ENCODE measurements at regions not wholly inside any gene's neighbourhood (a gene's known extent, or its start where the extent isn't known, plus 50 kb on each side); places are given as distances from the start of the nearest gene placed in this dataset.

GRCh38 chr2:173599821-173600359 lies 245.2 kb downstream of the CDCA7 start:
- TF ChIP-seq GATA1 (IDR thresholded peaks at IDR 0.05; ENCODE audit: low read depth, low read length) (no peak), POLR2A (IDR thresholded peaks at IDR 0.05; ENCODE audit: low read length) (no peak)

GRCh38 chr2:173602153-173602795 lies 247.6 kb downstream of the CDCA7 start:
- TF ChIP-seq GATA1 (IDR thresholded peaks at IDR 0.05; ENCODE audit: low read depth, low read length) (no peak), POLR2A (IDR thresholded peaks at IDR 0.05; ENCODE audit: low read length) (no peak)
- no peak for DNase-seq

More at GRCh38 chr2:173599821-173600359, 245.2 kb downstream of the CDCA7 start:
- DNase-seq = no peak

GRCh38 chr2:173605994-173606393 lies 251.3 kb downstream of the CDCA7 start:
- no peak for DNase-seq
- TF ChIP-seq GATA1 (IDR thresholded peaks at IDR 0.05; ENCODE audit: low read depth, low read length) (no peak), POLR2A (IDR thresholded peaks at IDR 0.05; ENCODE audit: low read length) (no peak)

GRCh38 chr2:173606619-173607248 lies 252.1 kb downstream of the CDCA7 start:
- TF ChIP-seq GATA1 (IDR thresholded peaks at IDR 0.05; ENCODE audit: low read depth, low read length) = no peak
- TF ChIP-seq POLR2A (IDR thresholded peaks at IDR 0.05; ENCODE audit: low read length) = no peak
- no peak for DNase-seq

GRCh38 chr2:173607606-173608311 lies 253.1 kb downstream of the CDCA7 start:
- TF ChIP-seq GATA1 (IDR thresholded peaks at IDR 0.05; ENCODE audit: low read depth, low read length) (no peak), POLR2A (IDR thresholded peaks at IDR 0.05; ENCODE audit: low read length) (no peak)
- DNase-seq = no peak

- TF ChIP-seq POLR2A (IDR thresholded peaks at IDR 0.05; ENCODE audit: low read length) = no peak
- no peak for TF ChIP-seq GATA1 (IDR thresholded peaks at IDR 0.05; ENCODE audit: low read depth, low read length)
- DNase-seq = no peak
Observed at GRCh38 chr2:173611121-173611520, 256.4 kb downstream of the CDCA7 start.

- no peak for DNase-seq
- no peak for TF ChIP-seq GATA1 (IDR thresholded peaks at IDR 0.05; ENCODE audit: low read depth, low read length)
- TF ChIP-seq POLR2A (IDR thresholded peaks at IDR 0.05; ENCODE audit: low read length) = no peak
Observed at GRCh38 chr2:173612354-173612753, 257.7 kb downstream of the CDCA7 start.

- no peak for DNase-seq
- TF ChIP-seq POLR2A (IDR thresholded peaks at IDR 0.05; ENCODE audit: low read length) = no peak
- no peak for TF ChIP-seq GATA1 (IDR thresholded peaks at IDR 0.05; ENCODE audit: low read depth, low read length)
Observed at GRCh38 chr2:173613386-173613785, 258.7 kb downstream of the CDCA7 start.

GRCh38 chr2:173614265-173614930 lies 259.7 kb downstream of the CDCA7 start:
- TF ChIP-seq POLR2A (IDR thresholded peaks at IDR 0.05; ENCODE audit: low read length) (no peak), GATA1 (IDR thresholded peaks at IDR 0.05; ENCODE audit: low read depth, low read length) (no peak)
- DNase-seq = no peak

GRCh38 chr2:173623438-173624319 lies 269.0 kb downstream of the CDCA7 start:
- DNase-seq = no peak
- no peak for TF ChIP-seq POLR2A (IDR thresholded peaks at IDR 0.05; ENCODE audit: low read length)

- TF ChIP-seq GATA1 (IDR thresholded peaks at IDR 0.05; ENCODE audit: low read depth, low read length) = no peak
- no peak for TF ChIP-seq POLR2A (IDR thresholded peaks at IDR 0.05; ENCODE audit: low read length)
- DNase-seq = no peak
Observed at GRCh38 chr2:173625315-173625714, 270.6 kb downstream of the CDCA7 start.

GRCh38 chr2:173629076-173629475 lies 274.4 kb downstream of the CDCA7 start:
- TF ChIP-seq GATA1 (IDR thresholded peaks at IDR 0.05; ENCODE audit: low read depth, low read length) (no peak), POLR2A (IDR thresholded peaks at IDR 0.05; ENCODE audit: low read length) (no peak)
- DNase-seq = no peak

Measured in erythroblast (primary cell).